ENCODE measurements at regions not wholly inside any gene's neighbourhood (a gene's known extent, or its start where the extent isn't known, plus 50 kb on each side); places are given as distances from the start of the nearest gene placed in this dataset.

DNA sequence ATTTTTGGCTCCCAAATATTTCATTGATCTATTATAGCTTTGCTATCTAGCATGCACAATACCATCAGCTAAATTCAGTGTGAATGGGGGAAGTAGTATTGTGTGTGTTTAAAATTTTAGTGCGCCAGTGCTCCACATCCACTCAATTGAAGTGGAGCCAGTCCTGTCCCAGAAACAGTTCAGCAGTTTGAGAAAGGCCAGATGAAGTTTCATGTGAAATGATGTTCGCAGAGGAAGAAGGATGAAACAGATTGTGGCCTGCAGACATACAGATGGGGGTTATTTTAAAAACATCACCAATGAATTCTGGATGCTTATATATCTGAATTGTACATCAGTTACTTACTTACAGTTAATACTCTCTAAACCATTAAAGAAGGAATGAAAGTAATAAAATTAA lies 129.4 kb downstream of the SPRY2 start:
- no peaks in the 10 kb centered on the region for H3K27me3 ChIP-seq
- H3K36me3 ChIP-seq, result no peaks in the 10 kb centered on the region
- TF ChIP-seq, protein P1, sequence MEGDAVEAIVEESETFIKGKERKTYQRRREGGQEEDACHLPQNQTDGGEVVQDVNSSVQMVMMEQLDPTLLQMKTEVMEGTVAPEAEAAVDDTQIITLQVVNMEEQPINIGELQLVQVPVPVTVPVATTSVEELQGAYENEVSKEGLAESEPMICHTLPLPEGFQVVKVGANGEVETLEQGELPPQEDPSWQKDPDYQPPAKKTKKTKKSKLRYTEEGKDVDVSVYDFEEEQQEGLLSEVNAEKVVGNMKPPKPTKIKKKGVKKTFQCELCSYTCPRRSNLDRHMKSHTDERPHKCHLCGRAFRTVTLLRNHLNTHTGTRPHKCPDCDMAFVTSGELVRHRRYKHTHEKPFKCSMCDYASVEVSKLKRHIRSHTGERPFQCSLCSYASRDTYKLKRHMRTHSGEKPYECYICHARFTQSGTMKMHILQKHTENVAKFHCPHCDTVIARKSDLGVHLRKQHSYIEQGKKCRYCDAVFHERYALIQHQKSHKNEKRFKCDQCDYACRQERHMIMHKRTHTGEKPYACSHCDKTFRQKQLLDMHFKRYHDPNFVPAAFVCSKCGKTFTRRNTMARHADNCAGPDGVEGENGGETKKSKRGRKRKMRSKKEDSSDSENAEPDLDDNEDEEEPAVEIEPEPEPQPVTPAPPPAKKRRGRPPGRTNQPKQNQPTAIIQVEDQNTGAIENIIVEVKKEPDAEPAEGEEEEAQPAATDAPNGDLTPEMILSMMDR (IDR thresholded peaks at IDR 0.05), result no peak
- no peaks in the 10 kb centered on the region for H3K4me1 ChIP-seq (ENCODE audit: control insufficient read depth in 1 of 2, insufficient read depth in 1 of 2, low read depth in 1 of 2, low read length in 1 of 2)
- no peak overlapping the region for H3K27ac ChIP-seq
- H3K4me3 ChIP-seq (ENCODE audit: low read depth in 1 of 2, low read length in 1 of 2), result no peak overlapping the region
- no peaks in the 10 kb centered on the region for H3K9me3 ChIP-seq

DNA sequence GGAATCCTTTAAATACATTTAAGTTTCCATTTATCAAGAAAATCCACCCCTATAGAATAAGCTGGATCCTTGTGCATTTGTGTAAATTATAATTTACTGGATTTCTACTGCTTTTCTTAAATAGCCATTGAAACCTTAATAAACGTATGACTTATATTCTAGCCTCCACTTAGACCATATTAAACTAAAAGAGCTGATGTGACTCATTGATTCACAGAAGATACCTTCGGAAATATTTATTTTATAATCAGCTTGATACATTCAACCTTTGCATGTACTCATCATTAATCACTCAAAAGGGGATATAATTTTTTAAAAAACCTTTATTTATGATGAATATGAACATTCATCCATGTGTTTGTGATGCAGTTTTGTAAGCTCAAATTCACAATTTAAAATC lies 136.3 kb downstream of the SPRY2 start:
- Histone ChIP-seq H3K36me3 (no peaks in the 10 kb centered on the region), H3K9me3 (no peaks in the 10 kb centered on the region), H3K4me1 (ENCODE audit: control insufficient read depth in 1 of 2, insufficient read depth in 1 of 2, low read depth in 1 of 2, low read length in 1 of 2) (no peaks in the 10 kb centered on the region), H3K4me3 (ENCODE audit: low read depth in 1 of 2, low read length in 1 of 2) (no peak overlapping the region), H3K27ac (no peak overlapping the region), H3K27me3 (no peaks in the 10 kb centered on the region)
- TF ChIP-seq, protein P1 (IDR thresholded peaks at IDR 0.05), result no peak

DNA sequence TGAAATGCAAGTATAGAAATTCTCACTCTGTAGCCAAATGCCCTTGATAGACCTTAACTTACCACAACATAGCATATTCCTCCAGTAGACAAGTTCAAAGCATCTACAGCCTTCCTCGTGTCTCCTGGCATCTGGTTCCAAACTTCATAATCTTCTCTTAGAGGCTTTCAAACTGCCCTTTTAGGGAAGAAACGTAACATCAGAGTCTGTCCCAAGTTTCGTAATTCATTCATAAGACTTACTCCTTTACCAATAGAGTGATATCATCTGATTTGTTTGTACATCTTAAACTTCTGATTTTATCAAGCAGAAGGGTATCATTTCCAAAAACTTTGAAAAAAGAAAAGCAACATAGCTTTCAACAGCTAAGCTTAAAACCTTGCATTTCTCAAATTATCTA lies 137.4 kb downstream of the SPRY2 start:
- Histone ChIP-seq H3K4me3 (ENCODE audit: low read depth in 1 of 2, low read length in 1 of 2) (no peak overlapping the region), H3K4me1 (ENCODE audit: control insufficient read depth in 1 of 2, insufficient read depth in 1 of 2, low read depth in 1 of 2, low read length in 1 of 2) (no peaks in the 10 kb centered on the region), H3K36me3 (no peaks in the 10 kb centered on the region), H3K27ac (no peak overlapping the region), H3K9me3 (no peaks in the 10 kb centered on the region), H3K27me3 (no peaks in the 10 kb centered on the region)
- TF ChIP-seq, protein P1 (IDR thresholded peaks at IDR 0.05), result no peak

DNA sequence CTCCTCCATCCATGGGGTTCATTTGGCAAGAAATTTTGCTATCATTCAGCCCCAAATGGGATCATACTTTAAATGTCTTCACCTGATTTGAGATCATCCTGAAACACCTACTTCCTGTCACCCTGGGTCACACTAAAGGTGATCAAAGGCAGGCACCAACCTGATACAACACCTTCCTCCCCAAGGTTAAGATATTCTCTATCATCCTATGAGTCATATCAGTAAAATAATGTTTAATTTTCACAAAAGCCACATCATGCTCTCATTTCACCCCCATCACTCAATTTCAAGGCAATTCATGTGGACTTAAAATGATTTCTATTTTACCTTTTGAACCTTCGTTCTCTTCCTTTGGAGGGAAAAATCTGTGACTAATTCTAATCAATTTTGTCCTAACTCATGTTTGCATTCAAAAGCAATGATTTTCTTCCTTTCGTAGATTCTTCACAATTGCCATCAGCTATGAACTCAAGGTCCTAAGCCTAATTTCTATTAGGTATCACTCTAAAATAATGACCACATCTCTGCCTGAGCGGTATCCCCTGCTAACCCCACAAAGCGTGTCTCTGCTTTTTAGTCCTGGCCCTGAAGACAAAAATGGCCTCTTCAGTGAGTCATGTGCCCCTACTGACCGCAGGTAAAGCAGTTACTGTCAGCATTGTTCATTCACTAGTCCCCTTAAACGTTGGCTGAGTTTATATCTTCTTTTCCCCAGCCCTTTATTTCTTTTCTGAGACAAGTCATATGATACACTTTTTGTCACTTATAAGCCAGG lies 139.0 kb downstream of the SPRY2 start:
- Histone ChIP-seq H3K27me3 (no peaks in the 10 kb centered on the region), H3K36me3 (no peaks in the 10 kb centered on the region), H3K4me1 (ENCODE audit: control insufficient read depth in 1 of 2, insufficient read depth in 1 of 2, low read depth in 1 of 2, low read length in 1 of 2) (no peaks in the 10 kb centered on the region), H3K9me3 (no peaks in the 10 kb centered on the region), H3K27ac (no peak overlapping the region), H3K4me3 (ENCODE audit: low read depth in 1 of 2, low read length in 1 of 2) (no peak overlapping the region)
- TF ChIP-seq, protein P1 (IDR thresholded peaks at IDR 0.05), result no peak

DNA sequence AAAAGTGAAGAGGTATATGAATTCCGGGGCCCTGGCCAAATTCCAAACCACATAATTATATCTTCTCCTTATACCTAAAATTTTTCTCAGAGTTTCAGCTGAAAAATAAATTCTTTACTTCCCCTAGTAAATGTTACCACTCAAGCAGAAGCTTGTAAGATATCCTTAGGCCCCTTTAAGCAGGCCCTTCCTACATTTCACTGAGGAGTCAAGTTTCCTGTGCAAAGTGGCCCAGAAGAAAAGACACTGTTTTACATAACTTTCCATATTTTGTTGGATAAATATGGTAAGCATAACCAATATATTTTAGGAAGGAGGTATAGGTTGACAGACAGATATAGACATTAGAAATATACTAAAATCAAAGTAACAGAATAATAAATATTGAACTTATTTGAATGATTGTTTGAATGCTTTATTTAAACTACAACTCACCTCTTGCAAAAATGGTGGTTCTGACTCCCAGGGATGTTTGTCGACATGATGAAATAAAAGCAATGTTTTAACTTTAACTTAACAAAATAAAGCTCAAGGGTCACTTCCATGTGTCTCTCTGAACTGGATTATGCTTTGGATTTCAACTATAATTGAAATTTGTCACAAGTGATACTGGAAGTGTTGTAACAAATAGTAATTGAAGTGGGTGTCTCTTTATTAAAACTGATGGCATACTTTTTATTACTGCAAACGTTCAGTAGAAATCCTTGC lies 141.2 kb downstream of the SPRY2 start:
- H3K36me3 ChIP-seq, result no peaks in the 10 kb centered on the region
- H3K27me3 ChIP-seq, result no peaks in the 10 kb centered on the region
- H3K27ac ChIP-seq, result no peak overlapping the region
- H3K4me3 ChIP-seq (ENCODE audit: low read depth in 1 of 2, low read length in 1 of 2), result no peak overlapping the region
- H3K9me3 ChIP-seq, result no peaks in the 10 kb centered on the region
- TF ChIP-seq, protein P1 (IDR thresholded peaks at IDR 0.05), result no peak
- no peaks in the 10 kb centered on the region for H3K4me1 ChIP-seq (ENCODE audit: control insufficient read depth in 1 of 2, insufficient read depth in 1 of 2, low read depth in 1 of 2, low read length in 1 of 2)
